GM23338 (cell line): ENCODE measurements at regions not wholly inside any gene's neighbourhood (a gene's known extent, or its start where the extent isn't known, plus 50 kb on each side); places are given as distances from the start of the nearest gene placed in this dataset.

Source experiments
- ATAC-seq: fragments of 200-7000 bp; cut with Tn5 transposase; 3 replicates; pipeline ENCODE4 v1.9.1; 2020
- DNase-seq: peaks from one replicate; pipeline ENCODE4 v3.0.0-alpha.2; 2015; ENCODE audit warnings: low spot score
- H2AFZ ChIP-seq: fragments of 200-600 bp; sonication (generic); 2 replicates; pipeline ENCODE4 v1.8.0; 2016; ENCODE audit warnings: antibody characterized with exemption, mild to moderate bottlenecking, moderate library complexity
- H3F3A ChIP-seq: fragments of 200-600 bp; sonication (generic); replicated peaks from 2 replicates; pipeline ENCODE4 v1.8.0; 2017; ENCODE audit warnings: antibody characterized with exemption, mixed run types, low read depth
- H3K27ac ChIP-seq: fragments of 200-600 bp; sonication (generic); 2 replicates; pipeline ENCODE4 v1.6.1; 2016; ENCODE audit warnings: low read depth
- H3K27me3 ChIP-seq: fragments of 200-600 bp; sonication (generic); 2 replicates; pipeline ENCODE4 v1.8.0; 2016; ENCODE audit warnings: mild to moderate bottlenecking, mixed run types, moderate library complexity; ENCODE audit not compliant: insufficient read depth
- H3K36me3 ChIP-seq: fragments of 200-600 bp; sonication (generic); 2 replicates; pipeline ENCODE4 v1.8.0; 2016; ENCODE audit warnings: mild to moderate bottlenecking; ENCODE audit not compliant: insufficient read depth
- H3K4me1 ChIP-seq: fragments of 200-600 bp; sonication (generic); 2 replicates; pipeline ENCODE4 v1.8.0; 2016; ENCODE audit warnings: mild to moderate bottlenecking, moderate library complexity; ENCODE audit not compliant: insufficient read depth
- H3K4me2 ChIP-seq: fragments of 200-600 bp; sonication (generic); 2 replicates; pipeline ENCODE4 v1.7.1; 2017; ENCODE audit warnings: mixed run types
- H3K4me3 ChIP-seq: fragments of 200-600 bp; sonication (generic); 2 replicates; pipeline ENCODE4 v1.6.1; 2016; ENCODE audit warnings: mixed run types
- H3K79me2 ChIP-seq: fragments of 200-600 bp; sonication (generic); replicated peaks from 2 replicates; pipeline ENCODE4 v1.8.0; 2017; ENCODE audit warnings: mild to moderate bottlenecking; ENCODE audit not compliant: insufficient read depth
- H3K9me2 ChIP-seq: fragments of 200-600 bp; sonication (generic); 2 replicates; pipeline ENCODE4 v1.8.0; 2017; ENCODE audit not compliant: insufficient read depth
- H4K20me1 ChIP-seq: fragments of 200-600 bp; sonication (generic); replicated peaks from 2 replicates; pipeline ENCODE4 v1.8.0; 2017; ENCODE audit warnings: mild to moderate bottlenecking; ENCODE audit not compliant: insufficient read depth
- H3K27ac Mint-ChIP-seq: 2 replicates; pipeline ENCODE4 v1.8.0; 2020; ENCODE audit warnings: inconsistent platforms, mild to moderate bottlenecking, moderate library complexity, mixed read lengths
- H3K27me3 Mint-ChIP-seq: 3 replicates; pipeline ENCODE4 v1.8.0; 2022; ENCODE audit warnings: low read depth, mild to moderate bottlenecking, moderate library complexity, mixed read lengths, inconsistent platforms; ENCODE audit not compliant: insufficient read depth, poor library complexity
- H3K36me3 Mint-ChIP-seq: 3 replicates; pipeline ENCODE4 v1.8.0; 2021; ENCODE audit warnings: low read depth, mild to moderate bottlenecking, inconsistent platforms, moderate library complexity, mixed read lengths
- H3K4me1 Mint-ChIP-seq: 3 replicates; pipeline ENCODE4 v1.8.0; 2020; ENCODE audit warnings: mild to moderate bottlenecking, inconsistent platforms, mixed read lengths
- H3K4me3 Mint-ChIP-seq: 3 replicates; pipeline ENCODE4 v1.8.0; 2021; ENCODE audit warnings: moderate library complexity, mild to moderate bottlenecking, inconsistent platforms, mixed read lengths
- H3K9me3 Mint-ChIP-seq: 3 replicates; pipeline ENCODE4 v1.8.0; 2020; ENCODE audit warnings: moderate library complexity, mild to moderate bottlenecking, inconsistent platforms, mixed read lengths
- CREB1 ChIP-seq: fragments of 250-450 bp; sonication (Bioruptor Pico); IDR thresholded peaks from 2 replicates; pipeline ENCODE4 v1.5.0; 2020; ENCODE audit warnings: low read depth, mild to moderate bottlenecking, moderate library complexity
- CTCF ChIP-seq, 2 experiments: fragments of 200-600 bp in 1 of 2; sonication (generic) in 1 of 2; conservative IDR thresholded peaks; 2 replicates each; pipeline versions ENCODE4 v1.5.1 to v1.6.1; 2016 to 2017; ENCODE audit warnings: antibody characterized with exemption in 2 of 2, low read depth in 2 of 2, mild to moderate bottlenecking in 2 of 2, moderate library complexity in 1 of 2
- ETS1 ChIP-seq: IDR thresholded peaks from 2 replicates; pipeline ENCODE4 v1.6.1; 2016; ENCODE audit warnings: antibody characterized with exemption
- EZH2 ChIP-seq: fragments of 200-600 bp; sonication (generic); IDR thresholded peaks from one replicate; pipeline ENCODE4 v1.8.0; 2017; ENCODE audit warnings: antibody characterized with exemption, mild to moderate bottlenecking, low read depth; ENCODE audit not compliant: unreplicated experiment
- EZH2phosphoT487 ChIP-seq: fragments of 200-600 bp; sonication (generic); IDR thresholded peaks from one replicate; pipeline ENCODE4 v1.8.1; 2018; ENCODE audit warnings: antibody characterized with exemption; ENCODE audit not compliant: unreplicated experiment
- JUNB ChIP-seq: IDR thresholded peaks from one replicate; pipeline ENCODE4 v1.6.1; 2016; ENCODE audit warnings: antibody characterized with exemption; ENCODE audit not compliant: unreplicated experiment
- NANOG ChIP-seq: IDR thresholded peaks from 2 replicates; pipeline ENCODE4 v1.6.1; 2016; ENCODE audit warnings: antibody characterized with exemption, borderline replicate concordance
- POLR2AphosphoS5 ChIP-seq: IDR thresholded peaks from 2 replicates; pipeline ENCODE4 v1.6.1; 2016; ENCODE audit warnings: antibody characterized with exemption, low read depth
- REST ChIP-seq: IDR thresholded peaks from one replicate; pipeline ENCODE4 v1.6.1; 2018; ENCODE audit warnings: antibody characterized with exemption; ENCODE audit not compliant: unreplicated experiment
- STAT1 ChIP-seq: IDR thresholded peaks from one replicate; pipeline ENCODE4 v1.6.1; 2016; ENCODE audit warnings: antibody characterized with exemption; ENCODE audit not compliant: unreplicated experiment
- ZNF114 ChIP-seq: fragments of 250-450 bp; sonication (Bioruptor Pico); IDR thresholded peaks from 2 replicates; pipeline ENCODE4 v1.5.0; 2020; ENCODE audit warnings: mild to moderate bottlenecking, moderate library complexity
- ZNF331 ChIP-seq: fragments of 250-450 bp; sonication (Bioruptor Pico); IDR thresholded peaks from 2 replicates; pipeline ENCODE4 v1.5.0; 2020; ENCODE audit warnings: low read depth, mild to moderate bottlenecking, moderate library complexity
- TF ChIP-seq, protein P1 (sequence below): fragments of 250-450 bp; sonication (Bioruptor Pico); IDR thresholded peaks from 2 replicates; pipeline ENCODE4 v1.5.0; 2020; ENCODE audit warnings: mild to moderate bottlenecking, moderate library complexity

DNA sequence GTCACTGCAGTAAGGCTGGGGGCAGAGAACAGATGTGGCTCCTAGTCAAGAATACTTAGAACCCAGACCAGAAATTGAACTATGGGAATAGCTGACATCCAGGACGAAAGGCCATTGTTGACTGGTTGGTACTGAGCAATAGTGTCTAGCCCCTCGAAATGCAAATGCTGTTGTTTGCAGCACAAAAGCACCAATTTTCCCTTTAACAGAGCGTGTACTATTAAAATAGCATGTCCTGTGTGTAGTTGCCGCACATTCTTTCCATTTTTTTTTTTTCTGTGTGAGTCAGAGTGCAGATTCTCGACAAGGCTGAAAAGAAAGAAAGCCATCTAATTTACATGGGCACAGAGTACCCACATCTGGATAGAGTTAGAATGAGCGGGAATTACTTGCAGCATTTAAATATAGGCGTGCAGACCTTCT, 302.4 kb downstream of the PTEN start:
- no peaks in the 10 kb centered on the region for H3K4me1 ChIP-seq

More for the DNA sequence above, 302.4 kb downstream of the PTEN start:
- H3K27me3 ChIP-seq = no peaks in the 10 kb centered on the region
- peaks cover 3% of the 10 kb centered on the region for H3K36me3 ChIP-seq
- no peak overlapping the region for H3K4me3 ChIP-seq
- H4K20me1 ChIP-seq = no peaks in the 10 kb centered on the region
- TF ChIP-seq ZNF114 (CRISPR knock-in tag) = no peak
- TF ChIP-seq REST = no peak
- no peak for TF ChIP-seq STAT1
- TF ChIP-seq, protein P1, sequence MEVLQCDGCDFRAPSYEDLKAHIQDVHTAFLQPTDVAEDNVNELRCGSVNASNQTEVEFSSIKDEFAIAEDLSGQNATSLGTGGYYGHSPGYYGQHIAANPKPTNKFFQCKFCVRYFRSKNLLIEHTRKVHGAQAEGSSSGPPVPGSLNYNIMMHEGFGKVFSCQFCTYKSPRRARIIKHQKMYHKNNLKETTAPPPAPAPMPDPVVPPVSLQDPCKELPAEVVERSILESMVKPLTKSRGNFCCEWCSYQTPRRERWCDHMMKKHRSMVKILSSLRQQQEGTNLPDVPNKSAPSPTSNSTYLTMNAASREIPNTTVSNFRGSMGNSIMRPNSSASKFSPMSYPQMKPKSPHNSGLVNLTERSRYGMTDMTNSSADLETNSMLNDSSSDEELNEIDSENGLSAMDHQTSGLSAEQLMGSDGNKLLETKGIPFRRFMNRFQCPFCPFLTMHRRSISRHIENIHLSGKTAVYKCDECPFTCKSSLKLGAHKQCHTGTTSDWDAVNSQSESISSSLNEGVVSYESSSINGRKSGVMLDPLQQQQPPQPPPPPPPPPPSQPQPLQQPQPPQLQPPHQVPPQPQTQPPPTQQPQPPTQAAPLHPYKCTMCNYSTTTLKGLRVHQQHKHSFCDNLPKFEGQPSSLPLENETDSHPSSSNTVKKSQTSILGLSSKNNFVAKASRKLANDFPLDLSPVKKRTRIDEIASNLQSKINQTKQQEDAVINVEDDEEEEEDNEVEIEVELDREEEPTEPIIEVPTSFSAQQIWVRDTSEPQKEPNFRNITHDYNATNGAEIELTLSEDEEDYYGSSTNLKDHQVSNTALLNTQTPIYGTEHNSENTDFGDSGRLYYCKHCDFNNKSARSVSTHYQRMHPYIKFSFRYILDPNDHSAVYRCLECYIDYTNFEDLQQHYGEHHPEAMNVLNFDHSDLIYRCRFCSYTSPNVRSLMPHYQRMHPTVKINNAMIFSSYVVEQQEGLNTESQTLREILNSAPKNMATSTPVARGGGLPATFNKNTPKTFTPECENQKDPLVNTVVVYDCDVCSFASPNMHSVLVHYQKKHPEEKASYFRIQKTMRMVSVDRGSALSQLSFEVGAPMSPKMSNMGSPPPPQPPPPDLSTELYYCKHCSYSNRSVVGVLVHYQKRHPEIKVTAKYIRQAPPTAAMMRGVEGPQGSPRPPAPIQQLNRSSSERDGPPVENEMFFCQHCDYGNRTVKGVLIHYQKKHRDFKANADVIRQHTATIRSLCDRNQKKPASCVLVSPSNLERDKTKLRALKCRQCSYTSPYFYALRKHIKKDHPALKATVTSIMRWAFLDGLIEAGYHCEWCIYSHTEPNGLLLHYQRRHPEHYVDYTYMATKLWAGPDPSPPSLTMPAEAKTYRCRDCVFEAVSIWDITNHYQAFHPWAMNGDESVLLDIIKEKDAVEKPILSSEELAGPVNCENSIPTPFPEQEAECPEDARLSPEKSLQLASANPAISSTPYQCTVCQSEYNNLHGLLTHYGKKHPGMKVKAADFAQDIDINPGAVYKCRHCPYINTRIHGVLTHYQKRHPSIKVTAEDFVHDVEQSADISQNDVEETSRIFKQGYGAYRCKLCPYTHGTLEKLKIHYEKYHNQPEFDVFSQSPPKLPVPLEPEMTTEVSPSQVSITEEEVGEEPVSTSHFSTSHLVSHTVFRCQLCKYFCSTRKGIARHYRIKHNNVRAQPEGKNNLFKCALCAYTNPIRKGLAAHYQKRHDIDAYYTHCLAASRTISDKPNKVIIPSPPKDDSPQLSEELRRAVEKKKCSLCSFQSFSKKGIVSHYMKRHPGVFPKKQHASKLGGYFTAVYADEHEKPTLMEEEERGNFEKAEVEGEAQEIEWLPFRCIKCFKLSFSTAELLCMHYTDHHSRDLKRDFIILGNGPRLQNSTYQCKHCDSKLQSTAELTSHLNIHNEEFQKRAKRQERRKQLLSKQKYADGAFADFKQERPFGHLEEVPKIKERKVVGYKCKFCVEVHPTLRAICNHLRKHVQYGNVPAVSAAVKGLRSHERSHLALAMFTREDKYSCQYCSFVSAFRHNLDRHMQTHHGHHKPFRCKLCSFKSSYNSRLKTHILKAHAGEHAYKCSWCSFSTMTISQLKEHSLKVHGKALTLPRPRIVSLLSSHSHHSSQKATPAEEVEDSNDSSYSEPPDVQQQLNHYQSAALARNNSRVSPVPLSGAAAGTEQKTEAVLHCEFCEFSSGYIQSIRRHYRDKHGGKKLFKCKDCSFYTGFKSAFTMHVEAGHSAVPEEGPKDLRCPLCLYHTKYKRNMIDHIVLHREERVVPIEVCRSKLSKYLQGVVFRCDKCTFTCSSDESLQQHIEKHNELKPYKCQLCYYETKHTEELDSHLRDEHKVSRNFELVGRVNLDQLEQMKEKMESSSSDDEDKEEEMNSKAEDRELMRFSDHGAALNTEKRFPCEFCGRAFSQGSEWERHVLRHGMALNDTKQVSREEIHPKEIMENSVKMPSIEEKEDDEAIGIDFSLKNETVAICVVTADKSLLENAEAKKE = no peak
- TF ChIP-seq EZH2 = no peak
- no peak for TF ChIP-seq CREB1
- no peak for TF ChIP-seq POLR2AphosphoS5
- no peak for TF ChIP-seq ETS1
- no peak for TF ChIP-seq EZH2phosphoT487
- TF ChIP-seq JUNB = no peak
- TF ChIP-seq NANOG = no peak
- no peak for TF ChIP-seq ZNF331
- no peak for TF ChIP-seq CTCF (conservative IDR thresholded peaks at IDR 0.05; ENCODE audit: low read depth in 2 of 2)
- H3K27ac ChIP-seq = no peak overlapping the region
- no peak overlapping the region for H2AFZ ChIP-seq
- Mint-ChIP-seq H3K27me3 (peaks cover 1% of the 10 kb centered on the region), H3K4me3 (no peak overlapping the region), H3K9me3 (peaks cover 10% of the 10 kb centered on the region; the same call in 2 of the 3 replicates), H3K27ac (no peak overlapping the region), H3K4me1 (peaks cover 5% of the 10 kb centered on the region; the same call in 1 of the 3 replicates), H3K36me3 (no peaks in the 10 kb centered on the region; the same call in 2 of the 3 replicates)
- no peaks in the 10 kb centered on the region for H3K9me2 ChIP-seq
- no peak overlapping the region for H3K4me2 ChIP-seq
- no peak for DNase-seq
- ATAC-seq = no peak
- H3K79me2 ChIP-seq = no peaks in the 10 kb centered on the region
- H3F3A ChIP-seq = no peaks in the 10 kb centered on the region
